VCaP (cell line): ENCODE measurements at regions not wholly inside any gene's neighbourhood (a gene's known extent, or its start where the extent isn't known, plus 50 kb on each side); places are given as distances from the start of the nearest gene placed in this dataset.

Experiments
- H3K27ac ChIP-seq: fragments of 450-650 bp; 2 replicates; pipeline ENCODE4 v1.5.1; 2017
- TF ChIP-seq, protein P1 (sequence below): fragments of 450-650 bp; conservative IDR thresholded peaks from 2 replicates; pipeline ENCODE4 v1.5.1; 2017; ENCODE audit warnings: mild to moderate bottlenecking, moderate library complexity

DNA sequence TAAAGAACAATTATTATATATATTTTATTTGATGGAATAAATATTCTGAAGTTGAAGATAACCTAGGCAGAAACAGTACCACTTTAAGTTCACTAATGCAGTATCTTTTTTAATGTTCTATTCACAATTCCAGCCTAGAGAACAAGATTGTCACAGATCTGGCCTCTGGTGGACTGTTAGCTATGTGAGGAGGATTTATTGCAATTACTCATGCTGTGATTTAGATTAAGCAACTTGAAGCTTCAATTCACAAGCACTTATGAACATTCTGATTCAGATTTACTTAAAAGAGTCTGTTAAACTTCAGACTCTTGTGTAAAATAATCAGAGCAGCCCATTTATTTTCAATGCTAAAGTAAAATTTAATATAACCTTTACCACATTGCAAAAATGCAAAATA lies 1489.8 kb downstream of the STIM2 start:
- H3K27ac ChIP-seq = no peak overlapping the region
- TF ChIP-seq, protein P1, sequence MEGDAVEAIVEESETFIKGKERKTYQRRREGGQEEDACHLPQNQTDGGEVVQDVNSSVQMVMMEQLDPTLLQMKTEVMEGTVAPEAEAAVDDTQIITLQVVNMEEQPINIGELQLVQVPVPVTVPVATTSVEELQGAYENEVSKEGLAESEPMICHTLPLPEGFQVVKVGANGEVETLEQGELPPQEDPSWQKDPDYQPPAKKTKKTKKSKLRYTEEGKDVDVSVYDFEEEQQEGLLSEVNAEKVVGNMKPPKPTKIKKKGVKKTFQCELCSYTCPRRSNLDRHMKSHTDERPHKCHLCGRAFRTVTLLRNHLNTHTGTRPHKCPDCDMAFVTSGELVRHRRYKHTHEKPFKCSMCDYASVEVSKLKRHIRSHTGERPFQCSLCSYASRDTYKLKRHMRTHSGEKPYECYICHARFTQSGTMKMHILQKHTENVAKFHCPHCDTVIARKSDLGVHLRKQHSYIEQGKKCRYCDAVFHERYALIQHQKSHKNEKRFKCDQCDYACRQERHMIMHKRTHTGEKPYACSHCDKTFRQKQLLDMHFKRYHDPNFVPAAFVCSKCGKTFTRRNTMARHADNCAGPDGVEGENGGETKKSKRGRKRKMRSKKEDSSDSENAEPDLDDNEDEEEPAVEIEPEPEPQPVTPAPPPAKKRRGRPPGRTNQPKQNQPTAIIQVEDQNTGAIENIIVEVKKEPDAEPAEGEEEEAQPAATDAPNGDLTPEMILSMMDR = no peak

DNA sequence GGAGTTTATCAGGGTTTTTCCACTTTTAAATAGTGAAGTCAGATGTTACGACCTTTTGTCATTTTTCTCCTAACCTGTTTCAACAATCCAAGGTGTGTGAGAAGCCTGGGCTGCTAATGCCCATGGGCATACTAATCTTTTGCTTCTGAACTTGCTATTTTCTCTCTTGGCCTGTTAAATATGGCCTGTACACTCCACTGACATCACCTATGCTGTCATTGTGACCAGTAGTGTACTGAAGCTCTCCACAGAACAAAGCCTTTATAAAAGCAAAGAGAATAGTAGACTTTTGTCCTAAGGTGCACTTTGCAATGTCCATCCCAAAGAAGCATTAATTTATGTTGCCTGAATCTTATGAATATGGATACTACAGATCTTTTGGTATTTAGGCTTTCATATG lies 1490.5 kb downstream of the STIM2 start:
- no peak overlapping the region for H3K27ac ChIP-seq
- TF ChIP-seq, protein P1 = no peak

DNA sequence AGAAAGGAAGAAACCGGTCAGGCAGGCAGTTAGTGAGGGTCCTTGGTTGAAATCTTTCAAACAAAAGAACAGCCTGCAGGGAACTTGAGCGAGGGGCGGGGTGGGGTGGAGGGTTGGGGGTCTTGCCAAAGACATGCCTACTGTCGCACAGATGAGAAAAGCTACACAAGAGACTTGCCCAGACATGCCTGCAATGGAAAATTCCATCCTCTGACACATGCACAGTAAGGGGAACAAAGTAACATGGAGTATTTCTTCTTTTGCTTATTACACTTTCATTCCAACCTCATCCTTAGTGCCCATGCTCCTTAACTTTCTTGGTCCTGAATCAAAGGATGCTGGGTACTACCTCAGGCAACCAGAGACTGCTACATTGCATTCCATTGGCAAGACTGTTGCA lies 1491.2 kb downstream of the STIM2 start:
- H3K27ac ChIP-seq = no peak overlapping the region
- TF ChIP-seq, protein P1 = no peak

DNA sequence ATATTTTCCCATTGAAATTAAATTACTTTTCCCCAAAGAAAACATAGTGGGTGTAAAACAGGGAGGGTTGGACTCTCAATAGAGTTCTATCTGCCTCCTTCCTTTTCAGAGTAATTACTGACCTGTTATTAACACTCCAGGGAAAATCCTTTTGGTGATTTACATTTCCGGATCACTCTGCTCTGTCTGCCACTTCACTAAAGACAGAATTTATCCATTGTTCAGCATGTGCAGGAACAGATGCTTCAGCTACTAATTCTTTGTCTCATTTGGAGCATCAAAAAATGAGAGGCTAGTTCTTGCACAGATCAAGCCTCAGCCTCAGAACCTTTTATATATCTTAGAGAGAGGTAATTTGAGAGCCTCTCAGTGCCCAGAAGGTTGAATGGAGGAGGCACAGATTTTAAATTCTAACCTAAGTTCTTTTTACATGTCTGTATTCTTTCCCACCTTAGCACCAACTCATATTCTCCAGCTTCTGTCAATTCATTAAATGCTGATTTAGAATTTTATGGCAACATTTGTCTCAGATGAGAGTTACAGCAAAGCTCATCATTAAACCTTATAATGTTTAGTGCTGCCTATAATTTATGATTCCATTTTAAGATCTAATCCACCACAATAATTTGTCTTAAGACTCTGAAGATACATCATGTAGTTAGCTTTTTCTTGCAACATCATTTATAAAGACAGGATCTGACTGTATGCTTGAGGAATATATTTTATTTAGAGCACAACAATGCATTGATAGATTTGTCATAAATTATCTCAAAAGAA lies 1494.4 kb downstream of the STIM2 start:
- no peak overlapping the region for H3K27ac ChIP-seq
- TF ChIP-seq, protein P1 = no peak

DNA sequence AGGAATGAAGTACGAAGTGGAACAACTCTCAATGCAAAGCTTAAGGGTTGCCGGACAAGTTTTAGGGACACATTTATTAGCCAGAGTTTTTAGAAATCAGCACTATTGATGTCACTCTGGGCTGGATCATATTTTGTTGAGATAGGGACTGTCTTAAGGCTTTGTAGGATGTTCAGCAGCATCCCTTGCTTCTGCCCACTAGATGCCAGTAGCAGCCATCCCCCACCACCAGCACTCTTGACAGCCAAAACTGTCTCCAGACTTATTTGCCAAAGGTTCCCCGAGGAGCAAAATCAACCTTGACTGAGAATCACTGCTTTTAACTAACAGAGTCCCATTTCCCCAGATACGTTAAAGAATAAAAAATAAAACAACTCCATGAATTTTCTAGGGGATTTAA lies 1497.3 kb downstream of the STIM2 start:
- no peak overlapping the region for H3K27ac ChIP-seq
- TF ChIP-seq, protein P1 = peak; percentile 79

DNA sequence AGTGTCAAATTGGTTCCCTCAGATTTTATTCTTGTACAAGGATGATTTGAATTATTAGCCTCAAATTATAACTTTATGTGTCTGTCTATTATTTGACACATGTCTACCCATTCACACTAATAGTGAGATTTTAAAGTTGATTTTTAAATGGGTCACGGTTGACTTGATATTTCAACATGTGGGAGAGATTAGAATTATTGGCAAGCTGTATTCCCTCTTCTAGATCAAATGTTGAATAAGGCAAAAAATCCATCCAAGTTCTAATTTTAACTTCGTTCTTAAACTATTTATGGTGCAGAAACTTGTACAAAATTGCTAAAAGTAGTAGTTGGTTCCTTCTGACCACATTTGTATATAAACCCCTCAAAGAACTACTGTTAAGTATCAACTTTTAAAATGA lies 1498.0 kb downstream of the STIM2 start:
- no peak overlapping the region for H3K27ac ChIP-seq
- TF ChIP-seq, protein P1 = no peak

DNA sequence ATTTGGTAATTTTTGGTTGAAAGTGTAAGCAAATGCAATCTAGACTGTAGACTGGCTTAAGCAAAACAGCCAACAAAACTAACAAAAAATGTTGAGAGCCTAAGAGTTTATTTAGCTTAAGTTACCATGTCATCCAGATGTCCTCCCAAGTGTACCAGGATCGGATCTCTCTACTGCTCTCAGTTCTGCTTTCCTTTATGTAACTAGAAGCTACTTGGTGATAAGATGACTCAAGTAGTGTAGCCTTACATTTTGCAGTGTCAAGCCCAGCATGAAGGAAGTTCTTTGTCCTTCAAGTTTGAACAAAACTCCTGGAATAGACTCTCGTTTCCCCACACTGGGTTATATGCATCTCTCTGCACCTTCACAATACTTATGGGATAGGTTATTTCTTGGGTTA lies 1500.0 kb downstream of the STIM2 start:
- TF ChIP-seq, protein P1 = no peak
- no peak overlapping the region for H3K27ac ChIP-seq
